MM.1S (cell line): ENCODE measurements at regions not wholly inside any gene's neighbourhood (a gene's known extent, or its start where the extent isn't known, plus 50 kb on each side); places are given as distances from the start of the nearest gene placed in this dataset.

ENCODE experiments used
- EZH2 ChIP-seq: fragments of 300-600 bp; sonication (generic); optimal IDR thresholded peaks from 2 replicates; pipeline ENCODE3; 2017; ENCODE audit warnings: low read depth, mild to moderate bottlenecking, antibody characterized with exemption, low read length, mixed read lengths
- EZH2phosphoT487 ChIP-seq: fragments of 300-600 bp; sonication (generic); IDR thresholded peaks from 2 replicates; pipeline ENCODE4 v1.6.1; 2018; ENCODE audit warnings: antibody characterized with exemption, low read length
- TF ChIP-seq, protein P1 (sequence below): fragments of 300-600 bp; sonication (generic); IDR thresholded peaks from 2 replicates; pipeline ENCODE4 v1.5.1; 2016; ENCODE audit warnings: antibody characterized with exemption, low read length, mixed read lengths

DNA sequence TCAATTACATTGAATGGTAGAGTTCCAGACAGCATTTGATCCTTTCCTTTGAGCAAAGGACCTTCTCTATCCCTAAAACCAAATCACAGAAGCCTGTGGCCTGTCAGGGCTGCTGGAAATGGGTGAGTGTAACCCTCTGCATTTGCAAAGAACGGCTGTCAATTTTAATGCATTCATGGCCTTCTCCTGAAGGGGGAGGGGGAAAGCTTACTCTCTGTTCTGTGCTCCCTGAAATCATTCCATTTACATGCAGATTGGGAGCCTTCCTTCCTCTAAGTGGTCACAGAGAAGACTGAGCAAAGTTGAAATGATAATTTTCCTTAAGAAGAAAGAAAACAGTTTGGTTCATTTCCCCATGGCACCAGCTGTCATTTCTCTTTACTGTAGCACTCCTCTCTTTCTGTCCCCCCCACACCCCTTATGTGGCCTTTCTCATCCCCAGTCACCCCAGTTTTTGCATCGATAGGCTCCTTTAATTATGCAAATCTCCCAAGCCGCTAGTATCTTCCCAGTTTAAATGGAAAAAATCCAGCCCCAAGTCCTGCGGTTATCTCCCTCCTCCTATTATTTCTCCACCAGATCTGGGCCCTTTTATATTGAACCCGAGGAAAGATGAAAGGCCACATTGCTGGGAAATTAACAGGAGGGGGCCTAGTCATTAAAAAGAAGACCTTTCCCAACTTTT, 109.4 kb upstream of the KIRREL3 start:
- TF ChIP-seq, protein P1, sequence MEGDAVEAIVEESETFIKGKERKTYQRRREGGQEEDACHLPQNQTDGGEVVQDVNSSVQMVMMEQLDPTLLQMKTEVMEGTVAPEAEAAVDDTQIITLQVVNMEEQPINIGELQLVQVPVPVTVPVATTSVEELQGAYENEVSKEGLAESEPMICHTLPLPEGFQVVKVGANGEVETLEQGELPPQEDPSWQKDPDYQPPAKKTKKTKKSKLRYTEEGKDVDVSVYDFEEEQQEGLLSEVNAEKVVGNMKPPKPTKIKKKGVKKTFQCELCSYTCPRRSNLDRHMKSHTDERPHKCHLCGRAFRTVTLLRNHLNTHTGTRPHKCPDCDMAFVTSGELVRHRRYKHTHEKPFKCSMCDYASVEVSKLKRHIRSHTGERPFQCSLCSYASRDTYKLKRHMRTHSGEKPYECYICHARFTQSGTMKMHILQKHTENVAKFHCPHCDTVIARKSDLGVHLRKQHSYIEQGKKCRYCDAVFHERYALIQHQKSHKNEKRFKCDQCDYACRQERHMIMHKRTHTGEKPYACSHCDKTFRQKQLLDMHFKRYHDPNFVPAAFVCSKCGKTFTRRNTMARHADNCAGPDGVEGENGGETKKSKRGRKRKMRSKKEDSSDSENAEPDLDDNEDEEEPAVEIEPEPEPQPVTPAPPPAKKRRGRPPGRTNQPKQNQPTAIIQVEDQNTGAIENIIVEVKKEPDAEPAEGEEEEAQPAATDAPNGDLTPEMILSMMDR = no peak
- TF ChIP-seq EZH2 = no peak
- TF ChIP-seq EZH2phosphoT487 = no peak
